Stimulated activated CD4-positive, alpha-beta T cell treated with anti-CD3 and anti-CD28 coated beads, Interleukin-4, amount 100 ng/mL, for 24 hours (primary cell): ENCODE measurements at regions not wholly inside any gene's neighbourhood (a gene's known extent, or its start where the extent isn't known, plus 50 kb on each side); places are given as distances from the start of the nearest gene placed in this dataset.

Experiments used
- DNase-seq: peaks from one replicate; pipeline ENCODE4 v3.0.0-alpha.2; 2020

- no peak for DNase-seq
Measured at GRCh38 chr1:172960019-172960418, 90.7 kb downstream of the TNFSF18 start.

- no peak for DNase-seq
Measured at GRCh38 chr1:172960454-172961208, 90.1 kb downstream of the TNFSF18 start.

GRCh38 chr1:172964864-172965263 is 85.9 kb downstream of the TNFSF18 start:
- no peak for DNase-seq

GRCh38 chr1:172966844-172967540 is 83.7 kb downstream of the TNFSF18 start:
- no peak for DNase-seq

GRCh38 chr1:172967936-172968335 is 82.8 kb downstream of the TNFSF18 start:
- DNase-seq, result no peak

- no peak for DNase-seq
Measured at GRCh38 chr1:172969611-172970010, 81.1 kb downstream of the TNFSF18 start.

- no peak for DNase-seq
Measured at GRCh38 chr1:172970186-172970585, 80.6 kb downstream of the TNFSF18 start.

- no peak for DNase-seq
Measured at GRCh38 chr1:172971241-172971640, 79.5 kb downstream of the TNFSF18 start.

GRCh38 chr1:172972258-172972657 is 78.5 kb downstream of the TNFSF18 start:
- no peak for DNase-seq

GRCh38 chr1:172973424-172973823 is 77.3 kb downstream of the TNFSF18 start:
- DNase-seq, result no peak

- DNase-seq, result no peak
Measured at GRCh38 chr1:172976222-172977041, 74.3 kb downstream of the TNFSF18 start.

- no peak for DNase-seq
Measured at GRCh38 chr1:172977296-172978017, 73.3 kb downstream of the TNFSF18 start.

GRCh38 chr1:172978595-172978994 is 72.1 kb downstream of the TNFSF18 start:
- DNase-seq, result no peak

- DNase-seq, result no peak
Measured at GRCh38 chr1:172979828-172980227, 70.9 kb downstream of the TNFSF18 start.

- DNase-seq, result no peak
Measured at GRCh38 chr1:172980456-172980855, 70.3 kb downstream of the TNFSF18 start.

- DNase-seq, result no peak
Measured at GRCh38 chr1:172980971-172981370, 69.8 kb downstream of the TNFSF18 start.
